Spleen (tissue), 7 donors: ENCODE measurements at regions not wholly inside any gene's neighbourhood (a gene's known extent, or its start where the extent isn't known, plus 50 kb on each side); places are given as distances from the start of the nearest gene placed in this dataset.

Experiments used
- POLR2A ChIP-seq, 3 donors: fragments of 450-650 bp; IDR thresholded peaks; one replicate each; pipeline ENCODE4 v1.5.1; 2017; ENCODE audit warnings: antibody characterized with exemption in 3 of 3, mild to moderate bottlenecking in 1 of 3
- POLR2AphosphoS5 ChIP-seq, 3 donors: sonication (generic); formaldehyde crosslinking; IDR thresholded peaks; one replicate each; pipeline ENCODE4 v1.5.1; 2017; ENCODE audit warnings: antibody characterized with exemption in 3 of 3
- TF ChIP-seq, protein P1 (sequence below), 11 experiments: fragments of 200-600 bp in 7 of 11; fragments of 450-650 bp in 4 of 11; sonication (generic) in 4 of 11; IDR thresholded peaks in 8 of 11; conservative IDR thresholded peaks in 3 of 11; 1 replicate in 7 of 11; 2 replicates in 4 of 11; pipeline versions ENCODE4 v1.4.0 to v1.8.0; 2016 to 2021; ENCODE audit warnings: antibody characterized with exemption in 11 of 11, inconsistent platforms in 4 of 11, mild to moderate bottlenecking in 1 of 11
- donor health status: DM: no; HTN: no; CAD: no; lungs with moderate emphysema.
- donor health status: DM: no; HTN: no; CAD: no.
- donor health status: DM: no; HTN: no; CAD: no.

- TF ChIP-seq, protein P1, sequence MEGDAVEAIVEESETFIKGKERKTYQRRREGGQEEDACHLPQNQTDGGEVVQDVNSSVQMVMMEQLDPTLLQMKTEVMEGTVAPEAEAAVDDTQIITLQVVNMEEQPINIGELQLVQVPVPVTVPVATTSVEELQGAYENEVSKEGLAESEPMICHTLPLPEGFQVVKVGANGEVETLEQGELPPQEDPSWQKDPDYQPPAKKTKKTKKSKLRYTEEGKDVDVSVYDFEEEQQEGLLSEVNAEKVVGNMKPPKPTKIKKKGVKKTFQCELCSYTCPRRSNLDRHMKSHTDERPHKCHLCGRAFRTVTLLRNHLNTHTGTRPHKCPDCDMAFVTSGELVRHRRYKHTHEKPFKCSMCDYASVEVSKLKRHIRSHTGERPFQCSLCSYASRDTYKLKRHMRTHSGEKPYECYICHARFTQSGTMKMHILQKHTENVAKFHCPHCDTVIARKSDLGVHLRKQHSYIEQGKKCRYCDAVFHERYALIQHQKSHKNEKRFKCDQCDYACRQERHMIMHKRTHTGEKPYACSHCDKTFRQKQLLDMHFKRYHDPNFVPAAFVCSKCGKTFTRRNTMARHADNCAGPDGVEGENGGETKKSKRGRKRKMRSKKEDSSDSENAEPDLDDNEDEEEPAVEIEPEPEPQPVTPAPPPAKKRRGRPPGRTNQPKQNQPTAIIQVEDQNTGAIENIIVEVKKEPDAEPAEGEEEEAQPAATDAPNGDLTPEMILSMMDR (IDR thresholded peaks at IDR 0.05 in 8 of 11, conservative IDR thresholded peaks at IDR 0.05 in 3 of 11) = no peak
- TF ChIP-seq POLR2A (IDR thresholded peaks at IDR 0.05) (no peak), POLR2AphosphoS5 (IDR thresholded peaks at IDR 0.05) (no peak)
Observed at GRCh38 chr12:38961683-38962082, 56.3 kb upstream of the CPNE8 start.
